ENCODE measurements at regions not wholly inside any gene's neighbourhood (a gene's known extent, or its start where the extent isn't known, plus 50 kb on each side); places are given as distances from the start of the nearest gene placed in this dataset.

DNA sequence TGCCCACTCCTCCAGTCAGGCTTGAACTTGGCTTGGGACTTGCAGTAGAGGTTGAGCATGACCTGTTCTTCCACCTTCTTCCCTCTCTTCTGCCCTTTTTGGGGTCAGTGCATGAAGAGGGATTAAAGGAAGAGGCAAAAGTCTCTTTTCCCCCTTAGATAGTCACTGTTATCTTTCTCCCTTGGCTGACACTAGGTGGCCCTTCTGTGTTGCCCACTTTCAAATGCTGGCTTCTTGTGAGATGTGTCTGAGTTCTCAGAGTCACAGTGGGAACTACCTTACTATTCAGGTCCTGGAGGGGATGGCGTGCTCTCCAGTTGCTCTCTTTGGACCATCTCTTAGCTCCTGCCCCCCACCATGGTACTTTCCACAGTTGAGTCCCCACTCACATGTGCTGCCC, 73.6 kb downstream of the GPR65 start:
- H3K36me3 ChIP-seq (ENCODE audit: insufficient read depth, low read length): no peaks in the 10 kb centered on the region
- no peaks in the 10 kb centered on the region for H3K9me3 ChIP-seq (ENCODE audit: insufficient read depth, low read depth, low read length)
- TF ChIP-seq, protein P1, sequence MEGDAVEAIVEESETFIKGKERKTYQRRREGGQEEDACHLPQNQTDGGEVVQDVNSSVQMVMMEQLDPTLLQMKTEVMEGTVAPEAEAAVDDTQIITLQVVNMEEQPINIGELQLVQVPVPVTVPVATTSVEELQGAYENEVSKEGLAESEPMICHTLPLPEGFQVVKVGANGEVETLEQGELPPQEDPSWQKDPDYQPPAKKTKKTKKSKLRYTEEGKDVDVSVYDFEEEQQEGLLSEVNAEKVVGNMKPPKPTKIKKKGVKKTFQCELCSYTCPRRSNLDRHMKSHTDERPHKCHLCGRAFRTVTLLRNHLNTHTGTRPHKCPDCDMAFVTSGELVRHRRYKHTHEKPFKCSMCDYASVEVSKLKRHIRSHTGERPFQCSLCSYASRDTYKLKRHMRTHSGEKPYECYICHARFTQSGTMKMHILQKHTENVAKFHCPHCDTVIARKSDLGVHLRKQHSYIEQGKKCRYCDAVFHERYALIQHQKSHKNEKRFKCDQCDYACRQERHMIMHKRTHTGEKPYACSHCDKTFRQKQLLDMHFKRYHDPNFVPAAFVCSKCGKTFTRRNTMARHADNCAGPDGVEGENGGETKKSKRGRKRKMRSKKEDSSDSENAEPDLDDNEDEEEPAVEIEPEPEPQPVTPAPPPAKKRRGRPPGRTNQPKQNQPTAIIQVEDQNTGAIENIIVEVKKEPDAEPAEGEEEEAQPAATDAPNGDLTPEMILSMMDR (conservative IDR thresholded peaks at IDR 0.05; ENCODE audit: low read length): peak; percentile 54
- TF ChIP-seq EZH2phosphoT487 (IDR thresholded peaks at IDR 0.05; ENCODE audit: borderline replicate concordance): no peak
- no peaks in the 10 kb centered on the region for H4K20me1 ChIP-seq (ENCODE audit: insufficient read depth, low read length, poor library complexity, severe bottlenecking)
- no peak overlapping the region for H3K9ac ChIP-seq (ENCODE audit: low read depth, low read length, poor library complexity, severe bottlenecking)
- no peak overlapping the region for H3K4me2 ChIP-seq (ENCODE audit: low read depth, low read length, poor library complexity, severe bottlenecking)
- H3K4me3 ChIP-seq (ENCODE audit: low read length, poor library complexity, severe bottlenecking): no peak overlapping the region
- no peaks in the 10 kb centered on the region for H3F3A ChIP-seq (ENCODE audit: low read depth)
- H3K79me2 ChIP-seq (ENCODE audit: insufficient read depth, low read length): no peaks in the 10 kb centered on the region
- no peaks in the 10 kb centered on the region for H3K9me2 ChIP-seq (replicated peaks; ENCODE audit: low read depth, low read length)
- H3K27me3 ChIP-seq (ENCODE audit: insufficient read depth, low read length, poor library complexity, severe bottlenecking): no peaks in the 10 kb centered on the region
- H2AFZ ChIP-seq (ENCODE audit: low read length): peak overlapping the region; percentile 47; the same call in 1 of the 2 replicates
- H3K4me1 ChIP-seq (ENCODE audit: insufficient read depth, low read length, poor library complexity, severe bottlenecking): no peaks in the 10 kb centered on the region

DNA sequence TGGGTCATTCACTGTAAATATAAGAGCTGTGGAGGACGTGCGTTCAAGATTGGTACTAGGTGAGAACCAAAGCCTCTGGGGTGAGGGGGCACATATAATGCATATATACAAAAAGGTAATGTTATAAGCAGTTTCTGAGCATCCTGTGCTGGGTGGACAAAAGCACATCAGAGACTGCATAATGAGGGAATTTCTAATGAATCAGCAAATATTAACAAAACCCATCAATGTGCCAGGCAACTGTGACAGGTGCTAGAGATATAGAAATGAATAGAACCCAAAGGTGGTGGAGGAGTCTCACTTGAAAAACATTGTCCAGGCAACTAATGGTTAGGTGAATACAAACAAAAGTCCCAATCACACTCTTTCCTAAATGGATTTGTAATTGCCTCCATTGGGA, 74.7 kb downstream of the GPR65 start:
- H3K9me3 ChIP-seq (ENCODE audit: insufficient read depth, low read depth, low read length): no peaks in the 10 kb centered on the region
- H3F3A ChIP-seq (ENCODE audit: low read depth): no peaks in the 10 kb centered on the region
- no peak overlapping the region for H3K9ac ChIP-seq (ENCODE audit: low read depth, low read length, poor library complexity, severe bottlenecking)
- H3K36me3 ChIP-seq (ENCODE audit: insufficient read depth, low read length): no peaks in the 10 kb centered on the region
- H3K27me3 ChIP-seq (ENCODE audit: insufficient read depth, low read length, poor library complexity, severe bottlenecking): no peaks in the 10 kb centered on the region
- no peak for TF ChIP-seq EZH2phosphoT487 (IDR thresholded peaks at IDR 0.05; ENCODE audit: borderline replicate concordance)
- TF ChIP-seq, protein P1 (conservative IDR thresholded peaks at IDR 0.05; ENCODE audit: low read length): no peak
- no peaks in the 10 kb centered on the region for H3K9me2 ChIP-seq (replicated peaks; ENCODE audit: low read depth, low read length)
- no peaks in the 10 kb centered on the region for H3K79me2 ChIP-seq (ENCODE audit: insufficient read depth, low read length)
- H3K4me3 ChIP-seq (ENCODE audit: low read length, poor library complexity, severe bottlenecking): no peak overlapping the region
- H4K20me1 ChIP-seq (ENCODE audit: insufficient read depth, low read length, poor library complexity, severe bottlenecking): no peaks in the 10 kb centered on the region
- no peak overlapping the region for H3K4me2 ChIP-seq (ENCODE audit: low read depth, low read length, poor library complexity, severe bottlenecking)
- no peaks in the 10 kb centered on the region for H3K4me1 ChIP-seq (ENCODE audit: insufficient read depth, low read length, poor library complexity, severe bottlenecking)
- no peak overlapping the region for H2AFZ ChIP-seq (ENCODE audit: low read length)

DNA sequence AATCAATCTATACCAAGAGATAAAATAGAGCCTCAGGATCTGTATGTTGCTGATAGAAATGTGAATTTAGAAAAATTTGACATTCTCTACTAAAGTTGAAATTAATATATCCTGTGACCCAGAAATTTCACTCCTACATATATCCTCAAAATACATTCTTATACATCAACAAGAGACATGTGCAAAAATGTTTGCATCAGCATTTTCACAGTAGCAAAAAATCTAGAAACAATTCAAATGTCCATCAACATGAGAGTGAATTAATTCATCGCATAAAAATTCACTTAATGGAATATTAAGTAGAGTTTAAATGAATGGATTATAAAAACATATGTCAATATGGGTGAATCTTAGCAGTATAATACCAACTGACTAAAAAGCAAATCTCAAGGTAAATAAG, 80.8 kb downstream of the GPR65 start:
- no peaks in the 10 kb centered on the region for H3K9me3 ChIP-seq (ENCODE audit: insufficient read depth, low read depth, low read length)
- no peaks in the 10 kb centered on the region for H3K9me2 ChIP-seq (replicated peaks; ENCODE audit: low read depth, low read length)
- H3K4me2 ChIP-seq (ENCODE audit: low read depth, low read length, poor library complexity, severe bottlenecking): no peak overlapping the region
- no peaks in the 10 kb centered on the region for H3F3A ChIP-seq (ENCODE audit: low read depth)
- no peaks in the 10 kb centered on the region for H3K27me3 ChIP-seq (ENCODE audit: insufficient read depth, low read length, poor library complexity, severe bottlenecking)
- TF ChIP-seq, protein P1 (conservative IDR thresholded peaks at IDR 0.05; ENCODE audit: low read length): no peak
- TF ChIP-seq EZH2phosphoT487 (IDR thresholded peaks at IDR 0.05; ENCODE audit: borderline replicate concordance): no peak
- H3K4me1 ChIP-seq (ENCODE audit: insufficient read depth, low read length, poor library complexity, severe bottlenecking): no peaks in the 10 kb centered on the region
- H3K79me2 ChIP-seq (ENCODE audit: insufficient read depth, low read length): no peaks in the 10 kb centered on the region
- no peak overlapping the region for H3K4me3 ChIP-seq (ENCODE audit: low read length, poor library complexity, severe bottlenecking)
- H3K9ac ChIP-seq (ENCODE audit: low read depth, low read length, poor library complexity, severe bottlenecking): no peak overlapping the region
- no peaks in the 10 kb centered on the region for H4K20me1 ChIP-seq (ENCODE audit: insufficient read depth, low read length, poor library complexity, severe bottlenecking)
- no peak overlapping the region for H2AFZ ChIP-seq (ENCODE audit: low read length)
- no peaks in the 10 kb centered on the region for H3K36me3 ChIP-seq (ENCODE audit: insufficient read depth, low read length)
